ENCODE measurements at regions not wholly inside any gene's neighbourhood (a gene's known extent, or its start where the extent isn't known, plus 50 kb on each side); places are given as distances from the start of the nearest gene placed in this dataset.

GRCh38 chr12:22979854-22980469, 355.0 kb downstream of the ETNK1 start:
- no peak for DNase-seq
- WGBS (ENCODE audit: insufficient coverage, low lambda C conversion rate) = 85% methylated on average over 2 of the region's 5 CpGs
- Histone ChIP-seq H3K9me3 (ENCODE audit: control insufficient read depth, low read depth, low read length) (no peaks in the 10 kb centered on the region), H3K27me3 (ENCODE audit: control insufficient read depth, insufficient read depth, low read length) (no peaks in the 10 kb centered on the region), H3K4me1 (ENCODE audit: control insufficient read depth, insufficient read depth, low read length) (no peaks in the 10 kb centered on the region), H3K27ac (ENCODE audit: low read length) (no peak overlapping the region), H3K4me3 (ENCODE audit: low read length) (no peak overlapping the region), H3K36me3 (ENCODE audit: control insufficient read depth, insufficient read depth, low read length) (no peaks in the 10 kb centered on the region)

GRCh38 chr12:22981711-22982110, 356.7 kb downstream of the ETNK1 start:
- no peaks in the 10 kb centered on the region for H3K36me3 ChIP-seq (ENCODE audit: control insufficient read depth, insufficient read depth, low read length)
- H3K9me3 ChIP-seq (ENCODE audit: control insufficient read depth, low read depth, low read length) = no peaks in the 10 kb centered on the region
- no CpG with 5 or more reads among the region's 3 CpGs for WGBS (ENCODE audit: insufficient coverage, low lambda C conversion rate)
- H3K4me1 ChIP-seq (ENCODE audit: control insufficient read depth, insufficient read depth, low read length) = no peaks in the 10 kb centered on the region
- no peaks in the 10 kb centered on the region for H3K27me3 ChIP-seq (ENCODE audit: control insufficient read depth, insufficient read depth, low read length)
- H3K4me3 ChIP-seq (ENCODE audit: low read length) = no peak overlapping the region
- no peak overlapping the region for H3K27ac ChIP-seq (ENCODE audit: low read length)
- DNase-seq = peak; percentile 15 to 27

- DNase-seq = no peak
- H3K27me3 ChIP-seq (ENCODE audit: control insufficient read depth, insufficient read depth, low read length) = no peaks in the 10 kb centered on the region
- no peaks in the 10 kb centered on the region for H3K36me3 ChIP-seq (ENCODE audit: control insufficient read depth, insufficient read depth, low read length)
- H3K9me3 ChIP-seq (ENCODE audit: control insufficient read depth, low read depth, low read length) = no peaks in the 10 kb centered on the region
- no peaks in the 10 kb centered on the region for H3K4me1 ChIP-seq (ENCODE audit: control insufficient read depth, insufficient read depth, low read length)
- H3K4me3 ChIP-seq (ENCODE audit: low read length) = no peak overlapping the region
- no CpG with 5 or more reads among the region's 13 CpGs for WGBS (ENCODE audit: insufficient coverage, low lambda C conversion rate)
- no peak overlapping the region for H3K27ac ChIP-seq (ENCODE audit: low read length)
Observed at GRCh38 chr12:22982635-22983034, 357.7 kb downstream of the ETNK1 start.

- Histone ChIP-seq H3K36me3 (ENCODE audit: control insufficient read depth, insufficient read depth, low read length) (no peaks in the 10 kb centered on the region), H3K27ac (ENCODE audit: low read length) (no peak overlapping the region), H3K9me3 (ENCODE audit: control insufficient read depth, low read depth, low read length) (no peaks in the 10 kb centered on the region), H3K4me1 (ENCODE audit: control insufficient read depth, insufficient read depth, low read length) (no peaks in the 10 kb centered on the region), H3K27me3 (ENCODE audit: control insufficient read depth, insufficient read depth, low read length) (no peaks in the 10 kb centered on the region), H3K4me3 (ENCODE audit: low read length) (no peak overlapping the region)
- DNase-seq = no peak
- no CpG with 5 or more reads among the region's 1 CpG for WGBS (ENCODE audit: insufficient coverage, low lambda C conversion rate)
Observed at GRCh38 chr12:22986997-22987396, 362.0 kb downstream of the ETNK1 start.

GRCh38 chr12:22990501-22990900, 365.5 kb downstream of the ETNK1 start:
- Histone ChIP-seq H3K9me3 (ENCODE audit: control insufficient read depth, low read depth, low read length) (no peaks in the 10 kb centered on the region), H3K4me1 (ENCODE audit: control insufficient read depth, insufficient read depth, low read length) (no peaks in the 10 kb centered on the region), H3K27ac (ENCODE audit: low read length) (no peak overlapping the region), H3K4me3 (ENCODE audit: low read length) (no peak overlapping the region), H3K27me3 (ENCODE audit: control insufficient read depth, insufficient read depth, low read length) (no peaks in the 10 kb centered on the region), H3K36me3 (ENCODE audit: control insufficient read depth, insufficient read depth, low read length) (no peaks in the 10 kb centered on the region)
- no peak for DNase-seq
- 88% methylated on average over 1 of the region's 1 CpG for WGBS (ENCODE audit: insufficient coverage, low lambda C conversion rate)

GRCh38 chr12:22991250-22991844, 366.4 kb downstream of the ETNK1 start:
- Histone ChIP-seq H3K4me1 (ENCODE audit: control insufficient read depth, insufficient read depth, low read length) (no peaks in the 10 kb centered on the region), H3K36me3 (ENCODE audit: control insufficient read depth, insufficient read depth, low read length) (no peaks in the 10 kb centered on the region), H3K4me3 (ENCODE audit: low read length) (no peak overlapping the region), H3K27ac (ENCODE audit: low read length) (no peak overlapping the region), H3K27me3 (ENCODE audit: control insufficient read depth, insufficient read depth, low read length) (no peaks in the 10 kb centered on the region), H3K9me3 (ENCODE audit: control insufficient read depth, low read depth, low read length) (no peaks in the 10 kb centered on the region)
- WGBS (ENCODE audit: insufficient coverage, low lambda C conversion rate) = no CpG with 5 or more reads among the region's 3 CpGs
- DNase-seq = no peak

- Histone ChIP-seq H3K27me3 (ENCODE audit: control insufficient read depth, insufficient read depth, low read length) (no peaks in the 10 kb centered on the region), H3K4me3 (ENCODE audit: low read length) (no peak overlapping the region), H3K36me3 (ENCODE audit: control insufficient read depth, insufficient read depth, low read length) (no peaks in the 10 kb centered on the region), H3K4me1 (ENCODE audit: control insufficient read depth, insufficient read depth, low read length) (no peaks in the 10 kb centered on the region), H3K27ac (ENCODE audit: low read length) (no peak overlapping the region), H3K9me3 (ENCODE audit: control insufficient read depth, low read depth, low read length) (no peaks in the 10 kb centered on the region)
- DNase-seq = no peak
- 100% methylated on average over 1 of the region's 4 CpGs for WGBS (ENCODE audit: insufficient coverage, low lambda C conversion rate)
Observed at GRCh38 chr12:22993609-22994315, 368.8 kb downstream of the ETNK1 start.

GRCh38 chr12:22994316-22994675, 369.3 kb downstream of the ETNK1 start:
- Histone ChIP-seq H3K4me1 (ENCODE audit: control insufficient read depth, insufficient read depth, low read length) (no peaks in the 10 kb centered on the region), H3K36me3 (ENCODE audit: control insufficient read depth, insufficient read depth, low read length) (no peaks in the 10 kb centered on the region), H3K4me3 (ENCODE audit: low read length) (no peak overlapping the region), H3K9me3 (ENCODE audit: control insufficient read depth, low read depth, low read length) (no peaks in the 10 kb centered on the region), H3K27ac (ENCODE audit: low read length) (no peak overlapping the region), H3K27me3 (ENCODE audit: control insufficient read depth, insufficient read depth, low read length) (peaks cover 2% of the 10 kb centered on the region)
- 86% methylated on average over 2 of the region's 3 CpGs for WGBS (ENCODE audit: insufficient coverage, low lambda C conversion rate)
- DNase-seq = no peak

GRCh38 chr12:23001487-23001886, 376.5 kb downstream of the ETNK1 start:
- Histone ChIP-seq H3K27me3 (ENCODE audit: control insufficient read depth, insufficient read depth, low read length) (peaks cover 2% of the 10 kb centered on the region), H3K4me1 (ENCODE audit: control insufficient read depth, insufficient read depth, low read length) (no peaks in the 10 kb centered on the region), H3K4me3 (ENCODE audit: low read length) (no peak overlapping the region), H3K36me3 (ENCODE audit: control insufficient read depth, insufficient read depth, low read length) (no peaks in the 10 kb centered on the region), H3K27ac (ENCODE audit: low read length) (no peak overlapping the region), H3K9me3 (ENCODE audit: control insufficient read depth, low read depth, low read length) (no peaks in the 10 kb centered on the region)
- 93% methylated on average over 2 of the region's 3 CpGs for WGBS (ENCODE audit: insufficient coverage, low lambda C conversion rate)
- DNase-seq = no peak

GRCh38 chr12:23002381-23002780, 377.4 kb downstream of the ETNK1 start:
- Histone ChIP-seq H3K9me3 (ENCODE audit: control insufficient read depth, low read depth, low read length) (no peaks in the 10 kb centered on the region), H3K27ac (ENCODE audit: low read length) (no peak overlapping the region), H3K36me3 (ENCODE audit: control insufficient read depth, insufficient read depth, low read length) (no peaks in the 10 kb centered on the region), H3K4me1 (ENCODE audit: control insufficient read depth, insufficient read depth, low read length) (no peaks in the 10 kb centered on the region), H3K27me3 (ENCODE audit: control insufficient read depth, insufficient read depth, low read length) (peaks cover 2% of the 10 kb centered on the region), H3K4me3 (ENCODE audit: low read length) (no peak overlapping the region)
- 83% methylated on average over 2 of the region's 7 CpGs for WGBS (ENCODE audit: insufficient coverage, low lambda C conversion rate)
- DNase-seq = no peak
